Stimulated activated CD8-positive, alpha-beta memory T cell treated with anti-CD3 and anti-CD28 coated beads, Interleukin-7, amount 100 ng/mL, for 4 hours (primary cell): ENCODE measurements at regions not wholly inside any gene's neighbourhood (a gene's known extent, or its start where the extent isn't known, plus 50 kb on each side); places are given as distances from the start of the nearest gene placed in this dataset.

Source experiments
- DNase-seq, 2 donors: peaks; one replicate each; pipeline ENCODE4 v3.0.0-alpha.2; 2020; ENCODE audit warnings: low read depth in 2 of 2

DNA sequence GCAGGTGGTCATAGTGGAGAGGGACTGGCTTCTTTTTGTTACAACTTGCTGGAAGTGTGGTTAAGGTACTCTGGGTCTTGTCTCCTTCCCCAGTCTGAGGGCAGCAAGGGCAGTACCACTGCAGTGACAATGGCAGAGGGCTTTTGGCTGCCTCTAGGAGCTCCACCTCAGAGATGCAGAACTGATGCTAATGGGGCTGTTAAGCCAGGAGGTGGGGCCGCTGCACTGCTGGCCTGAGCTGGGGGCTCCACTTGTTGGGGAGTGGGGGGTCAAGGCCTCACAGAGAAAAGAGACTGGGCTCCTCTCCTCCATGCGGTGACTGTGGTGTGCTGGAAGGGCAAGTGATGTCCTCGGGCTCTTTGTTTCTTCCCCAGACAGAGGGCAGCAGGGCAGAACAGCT, 135.7 kb downstream of the DSEL start:
- DNase-seq = no peak

- no peak for DNase-seq
Measured at GRCh38 chr18:67379981-67380380, 136.5 kb downstream of the DSEL start.

- DNase-seq = no peak
Measured at GRCh38 chr18:67376372-67376771, 140.1 kb downstream of the DSEL start.

DNA sequence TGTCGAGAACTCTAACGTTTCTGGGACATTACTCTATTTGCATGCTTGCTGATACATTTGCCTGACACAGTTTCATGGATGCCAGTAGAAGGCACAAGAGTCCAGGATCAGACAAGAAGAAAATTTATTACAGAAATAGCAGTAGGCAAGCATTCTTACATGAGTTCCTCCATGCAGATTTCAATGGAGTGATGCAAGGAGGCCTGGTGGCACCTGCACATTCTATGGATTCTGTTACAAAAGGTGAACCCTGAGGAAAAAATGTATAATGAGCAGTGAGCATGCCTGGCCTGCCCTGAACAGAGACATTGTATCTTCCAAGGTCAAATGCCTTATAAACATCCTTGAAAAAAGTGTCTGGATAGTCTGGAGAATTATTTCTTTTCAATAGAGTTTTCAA, 142.9 kb downstream of the DSEL start:
- no peak for DNase-seq

- no peak for DNase-seq
Measured at GRCh38 chr18:67367540-67367939, 149.0 kb downstream of the DSEL start.

DNA sequence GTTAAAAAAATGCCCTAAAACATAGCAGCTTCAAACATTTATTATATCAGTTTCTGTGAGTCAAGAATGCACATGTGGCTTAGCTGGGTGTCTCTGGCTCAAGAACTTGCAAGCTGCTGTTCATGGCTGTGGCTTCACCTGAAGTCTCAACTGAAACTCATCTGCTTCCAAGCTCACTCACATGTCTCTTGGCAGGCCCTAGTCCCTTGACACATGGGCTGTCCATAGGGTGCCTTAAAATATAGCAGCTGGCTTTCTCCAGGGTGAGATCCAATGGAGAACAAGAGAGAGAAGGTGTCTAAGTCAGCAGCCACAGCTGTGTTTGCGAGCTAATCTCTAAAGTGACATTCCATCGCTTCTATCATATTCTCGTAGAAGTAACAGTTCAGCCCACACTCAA, 152.8 kb downstream of the DSEL start:
- DNase-seq = no peak

DNA sequence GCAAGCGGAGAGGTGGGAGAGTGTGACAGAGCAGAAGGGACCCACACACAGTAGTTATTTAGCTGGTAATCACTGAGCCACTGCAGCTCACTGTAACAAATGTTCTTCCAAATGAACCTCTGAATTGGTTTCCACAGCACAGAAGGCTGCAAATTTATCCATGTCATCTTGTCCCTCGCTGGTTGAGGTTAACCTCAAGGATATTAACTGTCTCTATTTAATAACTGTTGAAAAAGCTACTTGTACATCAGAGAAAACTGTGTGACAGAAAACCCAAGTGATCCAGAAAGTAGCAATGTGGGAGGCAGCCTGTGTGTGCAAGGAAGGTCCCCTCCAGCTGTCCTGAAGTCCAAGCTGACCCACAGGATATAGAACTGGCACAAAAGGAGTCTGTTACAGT, 153.6 kb downstream of the DSEL start:
- no peak for DNase-seq

- DNase-seq = peak; percentile 8 to 17
Measured at GRCh38 chr18:67359873-67360838, 156.4 kb downstream of the DSEL start.

- DNase-seq = no peak
Measured at GRCh38 chr18:67358947-67359346, 157.6 kb downstream of the DSEL start.

GRCh38 chr18:67354692-67355091, 161.8 kb downstream of the DSEL start:
- no peak for DNase-seq

GRCh38 chr18:67354091-67354490, 162.4 kb downstream of the DSEL start:
- no peak for DNase-seq

- DNase-seq = no peak
Measured at GRCh38 chr18:67347438-67347837, 169.1 kb downstream of the DSEL start.

GRCh38 chr18:67342159-67342558, 174.4 kb downstream of the DSEL start:
- DNase-seq = no peak

DNA sequence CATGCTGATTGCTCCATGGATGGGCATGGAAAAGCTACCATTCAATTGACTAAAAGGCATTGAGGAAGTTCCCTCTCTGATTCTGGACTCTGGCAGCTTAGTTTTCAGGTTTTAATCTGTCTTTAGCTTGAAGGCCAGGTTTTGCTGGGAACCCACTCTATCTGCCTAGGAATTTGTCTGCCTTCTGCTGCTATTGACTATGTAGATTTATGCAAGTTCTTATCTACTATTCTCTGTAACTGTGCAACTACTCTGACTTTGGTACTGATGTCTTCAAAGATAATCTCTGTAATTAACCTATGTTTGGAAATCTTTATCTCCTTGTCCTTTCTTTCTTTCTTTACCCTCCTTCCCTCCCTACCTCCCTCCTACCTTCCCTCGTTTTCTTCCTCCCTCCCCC, 178.8 kb downstream of the DSEL start:
- no peak for DNase-seq

- DNase-seq = no peak
Measured at GRCh38 chr18:67331857-67332256, 184.7 kb downstream of the DSEL start.

- DNase-seq = no peak
Measured at GRCh38 chr18:67319109-67319508, 197.4 kb downstream of the DSEL start.

DNA sequence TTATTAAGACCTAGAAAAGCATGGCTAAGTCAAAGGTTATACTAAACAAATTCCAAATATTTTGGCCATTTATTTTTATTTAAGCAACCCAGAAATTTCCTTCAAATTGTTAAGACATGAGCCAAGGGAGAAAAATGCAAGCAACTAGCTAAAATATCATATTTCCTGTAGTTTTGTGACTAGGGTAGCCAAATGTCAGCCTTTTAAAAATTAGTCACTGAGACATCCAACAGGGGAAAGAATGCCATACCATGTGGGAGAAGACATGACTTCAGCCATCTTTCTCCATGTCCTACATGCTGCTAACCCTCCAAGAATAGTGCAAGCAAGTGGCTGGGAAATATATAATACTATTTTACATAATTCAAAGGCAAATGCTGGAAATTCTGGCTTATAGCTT, 197.9 kb downstream of the DSEL start:
- no peak for DNase-seq

- no peak for DNase-seq
Measured at GRCh38 chr18:67310826-67311225, 205.7 kb downstream of the DSEL start.

GRCh38 chr18:67308819-67309218, 207.7 kb downstream of the DSEL start:
- DNase-seq = no peak

- DNase-seq = no peak
Measured at GRCh38 chr18:67305466-67305865, 211.1 kb downstream of the DSEL start.

DNA sequence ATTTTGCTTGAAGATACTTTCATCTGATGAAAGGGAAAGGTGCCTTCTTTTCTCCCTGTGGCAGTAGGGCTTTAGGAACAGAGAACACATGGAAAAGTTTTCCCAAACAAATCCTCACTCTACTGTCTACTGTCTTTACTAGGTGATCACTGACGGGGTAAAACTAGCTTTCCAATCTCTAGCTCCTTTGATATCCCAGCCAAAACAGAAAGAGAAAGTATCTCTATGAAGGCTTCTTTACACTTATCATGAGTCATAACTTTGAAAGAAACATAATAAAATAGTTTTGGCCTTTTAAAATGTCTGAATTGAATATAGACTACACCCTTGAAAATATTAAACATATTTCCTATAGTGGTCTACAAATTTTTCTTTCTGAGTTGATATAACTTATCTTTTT, 214.5 kb downstream of the DSEL start:
- DNase-seq = no peak

DNA sequence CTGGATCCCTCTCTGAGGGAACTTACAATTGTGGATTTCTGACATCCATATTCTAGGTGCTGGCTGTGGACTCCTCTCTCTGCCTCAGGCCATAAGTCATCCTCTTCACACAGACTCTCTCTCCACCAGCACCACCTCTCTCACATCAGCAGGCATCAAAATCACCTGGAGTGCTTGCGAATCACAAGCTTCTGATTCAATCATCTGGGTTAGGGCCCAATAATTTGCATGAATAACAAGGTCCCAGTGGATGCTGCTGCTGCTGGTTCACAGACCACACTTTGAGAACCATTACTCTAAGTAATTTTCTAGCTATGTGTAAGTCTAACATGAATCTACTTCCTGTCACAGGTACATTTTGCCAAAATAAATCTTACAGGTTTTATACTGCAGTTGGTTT, 214.9 kb downstream of the DSEL start:
- DNase-seq = no peak

DNA sequence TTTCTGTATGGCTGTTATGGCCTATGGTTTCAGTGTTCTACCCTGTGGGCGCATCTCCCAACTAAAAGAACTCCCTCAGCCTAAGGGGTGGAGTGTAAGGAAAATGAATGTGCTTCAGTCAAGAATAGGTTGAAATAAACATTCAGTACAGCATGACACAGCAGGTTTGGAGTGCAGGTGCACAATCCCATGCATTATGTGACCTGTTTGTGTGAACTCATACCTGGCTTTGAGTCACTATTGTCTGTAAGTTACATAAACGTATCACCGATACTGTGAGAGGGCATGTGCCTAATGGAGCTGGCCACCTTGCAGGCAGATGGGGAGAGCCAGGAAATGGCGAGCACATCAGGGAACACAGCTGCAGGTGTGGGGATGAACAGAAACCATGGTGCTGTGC, 216.0 kb downstream of the DSEL start:
- no peak for DNase-seq

GRCh38 chr18:67292814-67293213, 223.7 kb downstream of the DSEL start:
- no peak for DNase-seq
